PC-3 (cell line): ENCODE measurements at regions not wholly inside any gene's neighbourhood (a gene's known extent, or its start where the extent isn't known, plus 50 kb on each side); places are given as distances from the start of the nearest gene placed in this dataset.

Experiments
- ATAC-seq: fragments of 200-7000 bp; cut with Tn5 transposase; 2 replicates; pipeline ENCODE4 v1.9.1; 2020; ENCODE audit warnings: mild to moderate bottlenecking, moderate library complexity
- BruUV-seq: library from RNA; stranded (reverse); fragments of 400-500 nt; replicated peaks from 2 replicates; lab custom pipeline; 2021; lab: Mats Ljungman, UMichigan
- CTCF ChIA-PET: fragments of 300-600 bp; sonication (Branson Sonifier 250); formaldehyde crosslinking; loops from one replicate; lab custom pipeline; 2022; ENCODE audit warnings: antibody characterized with exemption; lab: Charles Lee
- POLR2A ChIA-PET: fragments of 300-600 bp; sonication (Branson Sonifier 250); formaldehyde crosslinking; loops from one replicate; lab custom pipeline; 2022; ENCODE audit warnings: antibody characterized with exemption; ENCODE audit not compliant: unreplicated experiment; lab: Charles Lee
- DNase-seq: peaks from one replicate; pipeline ENCODE4 v3.0.0-alpha.2; 2015
- H2AFZ ChIP-seq: fragments of 300-600 bp; sonication (generic); 2 replicates; pipeline ENCODE4 v1.6.0; 2016; ENCODE audit warnings: antibody characterized with exemption, low read length
- H3F3A ChIP-seq: fragments of 300-600 bp; sonication (generic); one replicate; pipeline ENCODE4 v1.6.0; 2017; ENCODE audit warnings: antibody characterized with exemption, low read length, control low read depth, mild to moderate bottlenecking; ENCODE audit not compliant: unreplicated experiment
- H3K27ac ChIP-seq: fragments of 300-600 bp; sonication (generic); 2 replicates; pipeline ENCODE4 v1.5.1; 2016; ENCODE audit warnings: mild to moderate bottlenecking, low read length
- H3K27me3 ChIP-seq: fragments of 300-600 bp; sonication (generic); 2 replicates; pipeline ENCODE4 v1.6.1; 2016; ENCODE audit warnings: low read length, mixed read lengths
- H3K36me3 ChIP-seq: fragments of 300-600 bp; sonication (generic); 2 replicates; pipeline ENCODE4 v1.6.1; 2016; ENCODE audit warnings: low read depth, mixed run types, low read length, mixed read lengths
- H3K4me1 ChIP-seq: fragments of 300-600 bp; sonication (generic); 2 replicates; pipeline ENCODE4 v1.5.1; 2016; ENCODE audit warnings: low read length; ENCODE audit not compliant: insufficient read depth
- H3K4me2 ChIP-seq: fragments of 300-600 bp; sonication (generic); 2 replicates; pipeline ENCODE4 v1.6.0; 2016; ENCODE audit warnings: low read length
- H3K4me3 ChIP-seq: fragments of 300-600 bp; sonication (generic); 2 replicates; pipeline ENCODE4 v1.5.1; 2016; ENCODE audit warnings: mild to moderate bottlenecking, low read length, mixed read lengths
- H3K79me2 ChIP-seq: fragments of 300-600 bp; sonication (generic); 2 replicates; pipeline ENCODE4 v1.6.1; 2017; ENCODE audit warnings: low read length, mixed read lengths
- H3K9ac ChIP-seq: fragments of 300-600 bp; sonication (generic); 2 replicates; pipeline ENCODE4 v1.6.0; 2016; ENCODE audit warnings: mild to moderate bottlenecking, low read length
- H3K9me2 ChIP-seq: fragments of 300-600 bp; sonication (generic); replicated peaks from 2 replicates; pipeline ENCODE4 v1.6.1; 2016; ENCODE audit warnings: mixed run types, low read length, mixed read lengths
- H3K9me3 ChIP-seq: fragments of 300-600 bp; sonication (generic); 2 replicates; pipeline ENCODE4 v1.6.1; 2016; ENCODE audit warnings: low read length, mixed read lengths
- H4K20me1 ChIP-seq: fragments of 300-600 bp; sonication (generic); 2 replicates; pipeline ENCODE4 v1.6.1; 2016; ENCODE audit warnings: low read length, mixed read lengths
- EZH2 ChIP-seq: fragments of 300-600 bp; sonication (generic); IDR thresholded peaks from one replicate; pipeline ENCODE4 v1.6.1; 2017; ENCODE audit warnings: antibody characterized with exemption, mild to moderate bottlenecking, low read length; ENCODE audit not compliant: unreplicated experiment
- EZH2phosphoT487 ChIP-seq: fragments of 300-600 bp; sonication (generic); IDR thresholded peaks from 2 replicates; pipeline ENCODE4 v1.6.1; 2018; ENCODE audit warnings: mild to moderate bottlenecking, antibody characterized with exemption, low read length, borderline replicate concordance
- intact Hi-C: fragments of 100-400 bp; cut with micrococcal nuclease; formaldehyde crosslinking; loops from 2 replicates; pipeline ENCODE4 v1.9.0; 2023
- TF ChIP-seq, protein P1 (sequence below): fragments of 300-600 bp; sonication (generic); conservative IDR thresholded peaks from 2 replicates; pipeline ENCODE4 v1.5.1; 2017; ENCODE audit warnings: antibody characterized with exemption, low read depth, mild to moderate bottlenecking, low read length

DNA sequence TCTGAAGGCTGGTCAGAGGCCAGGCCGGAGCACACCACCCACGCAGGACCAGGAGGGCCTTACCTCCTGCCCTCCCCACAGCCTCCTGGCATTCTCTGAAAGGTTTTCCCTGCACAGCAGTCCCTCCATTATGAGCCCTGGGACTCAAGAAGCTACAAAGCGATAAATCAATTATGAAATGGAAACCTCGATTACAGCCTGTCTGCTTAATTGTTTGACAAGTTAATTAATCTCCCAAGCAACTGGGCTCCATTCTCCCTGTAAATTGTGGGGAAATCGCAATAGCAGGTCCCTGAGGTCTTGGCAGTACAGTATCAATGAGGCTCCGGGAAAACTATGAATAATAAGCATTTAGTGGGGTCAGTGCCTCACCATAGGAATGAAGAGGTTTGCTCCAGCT lies 683.5 kb downstream of the NTRK3 start:
- no peaks in the 10 kb centered on the region for H3K36me3 ChIP-seq
- no peaks in the 10 kb centered on the region for H3K27me3 ChIP-seq
- H3K9ac ChIP-seq = no peak overlapping the region
- intact Hi-C loops = no loop called here
- BruUV-seq = no TSS peak
- no peaks in the 10 kb centered on the region for H3K79me2 ChIP-seq
- no peaks in the 10 kb centered on the region for H3K9me3 ChIP-seq
- no peaks in the 10 kb centered on the region for H4K20me1 ChIP-seq
- TF ChIP-seq, protein P1, sequence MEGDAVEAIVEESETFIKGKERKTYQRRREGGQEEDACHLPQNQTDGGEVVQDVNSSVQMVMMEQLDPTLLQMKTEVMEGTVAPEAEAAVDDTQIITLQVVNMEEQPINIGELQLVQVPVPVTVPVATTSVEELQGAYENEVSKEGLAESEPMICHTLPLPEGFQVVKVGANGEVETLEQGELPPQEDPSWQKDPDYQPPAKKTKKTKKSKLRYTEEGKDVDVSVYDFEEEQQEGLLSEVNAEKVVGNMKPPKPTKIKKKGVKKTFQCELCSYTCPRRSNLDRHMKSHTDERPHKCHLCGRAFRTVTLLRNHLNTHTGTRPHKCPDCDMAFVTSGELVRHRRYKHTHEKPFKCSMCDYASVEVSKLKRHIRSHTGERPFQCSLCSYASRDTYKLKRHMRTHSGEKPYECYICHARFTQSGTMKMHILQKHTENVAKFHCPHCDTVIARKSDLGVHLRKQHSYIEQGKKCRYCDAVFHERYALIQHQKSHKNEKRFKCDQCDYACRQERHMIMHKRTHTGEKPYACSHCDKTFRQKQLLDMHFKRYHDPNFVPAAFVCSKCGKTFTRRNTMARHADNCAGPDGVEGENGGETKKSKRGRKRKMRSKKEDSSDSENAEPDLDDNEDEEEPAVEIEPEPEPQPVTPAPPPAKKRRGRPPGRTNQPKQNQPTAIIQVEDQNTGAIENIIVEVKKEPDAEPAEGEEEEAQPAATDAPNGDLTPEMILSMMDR = no peak
- TF ChIP-seq EZH2phosphoT487 (no peak), EZH2 (no peak)
- no peak overlapping the region for H2AFZ ChIP-seq
- ATAC-seq = no peak
- no peak overlapping the region for H3K4me3 ChIP-seq
- no peaks in the 10 kb centered on the region for H3K9me2 ChIP-seq
- no peak overlapping the region for H3K27ac ChIP-seq
- H3K4me2 ChIP-seq = no peak overlapping the region
- ChIA-PET POLR2A (no interaction called here), CTCF (no interaction called here)
- no peak for DNase-seq
- H3F3A ChIP-seq = no peaks in the 10 kb centered on the region
- H3K4me1 ChIP-seq = peaks cover 35% of the 10 kb centered on the region

DNA sequence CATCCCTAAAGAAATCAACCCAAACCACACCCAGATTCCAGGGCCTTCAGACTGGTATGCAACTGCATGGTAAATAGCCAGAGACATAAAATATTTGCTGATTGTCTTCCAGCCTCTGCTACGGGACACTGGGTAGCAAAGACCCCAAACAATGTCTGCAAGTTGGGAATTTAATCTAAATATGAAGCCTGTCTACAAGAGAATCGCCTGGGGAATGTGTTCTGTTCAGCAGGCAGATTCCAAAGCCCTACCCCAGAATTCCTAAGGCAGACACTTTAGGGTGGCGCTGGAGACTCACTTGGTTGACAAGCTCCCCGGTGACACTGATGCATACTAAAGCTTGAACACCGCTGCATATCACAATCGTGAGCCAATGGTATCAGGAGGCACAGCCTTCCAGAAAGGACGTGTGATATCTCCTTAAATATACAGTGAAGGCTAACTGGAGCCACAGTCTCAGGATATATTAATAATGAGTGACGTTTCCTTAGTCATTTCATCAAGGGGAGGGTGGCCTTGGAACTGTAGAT lies 684.1 kb downstream of the NTRK3 start:
- Histone ChIP-seq H2AFZ (no peak overlapping the region), H3K27me3 (no peaks in the 10 kb centered on the region), H3K79me2 (no peaks in the 10 kb centered on the region), H3K27ac (no peak overlapping the region), H3K9me3 (no peaks in the 10 kb centered on the region), H3K4me1 (peaks cover 34% of the 10 kb centered on the region), H3K36me3 (no peaks in the 10 kb centered on the region), H3K4me2 (no peak overlapping the region), H3K4me3 (no peak overlapping the region), H3K9me2 (no peaks in the 10 kb centered on the region), H3F3A (no peaks in the 10 kb centered on the region), H3K9ac (no peak overlapping the region), H4K20me1 (no peaks in the 10 kb centered on the region)
- POLR2A ChIA-PET = no interaction called here
- CTCF ChIA-PET = no interaction called here
- intact Hi-C loops = no loop called here
- no peak for TF ChIP-seq EZH2phosphoT487
- TF ChIP-seq EZH2 = no peak
- TF ChIP-seq, protein P1 = no peak
- ATAC-seq (no peak), DNase-seq (peak; percentile 21)
- BruUV-seq = no TSS peak

DNA sequence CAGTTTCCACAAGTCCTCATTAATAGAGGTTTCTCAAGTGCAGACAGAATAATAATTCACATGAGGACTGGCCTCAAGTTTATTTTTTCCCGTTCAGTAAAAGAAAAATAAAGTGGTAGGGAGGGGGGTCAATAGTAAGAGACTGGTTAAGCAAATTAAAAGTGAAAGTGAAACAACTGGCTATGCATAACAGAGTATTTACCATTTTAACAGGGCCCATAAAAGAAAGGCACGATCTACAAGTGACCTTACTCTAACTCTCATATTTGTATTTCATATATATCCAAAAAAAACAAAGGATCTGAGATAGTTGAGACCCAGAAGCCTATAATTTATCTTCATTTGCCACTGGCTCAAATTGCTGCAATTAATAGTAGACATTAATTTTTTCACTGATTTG lies 686.3 kb downstream of the NTRK3 start:
- Histone ChIP-seq H3K36me3 (no peaks in the 10 kb centered on the region), H2AFZ (no peak overlapping the region), H3K4me3 (peak overlapping the region; percentile 46; the same call in 1 of the 2 replicates), H3K9me3 (no peaks in the 10 kb centered on the region), H4K20me1 (no peaks in the 10 kb centered on the region), H3K4me2 (peak overlapping the region; percentile 53), H3K9ac (no peak overlapping the region), H3K9me2 (no peaks in the 10 kb centered on the region), H3F3A (no peaks in the 10 kb centered on the region), H3K4me1 (peaks cover 29% of the 10 kb centered on the region), H3K27me3 (no peaks in the 10 kb centered on the region), H3K79me2 (no peaks in the 10 kb centered on the region), H3K27ac (peak overlapping the region; percentile 53)
- TF ChIP-seq EZH2 (no peak), EZH2phosphoT487 (no peak)
- TF ChIP-seq, protein P1 = no peak
- POLR2A ChIA-PET = no interaction called here
- no TSS peak for BruUV-seq
- DNase-seq (peak; percentile 23), ATAC-seq (no peak)
- CTCF ChIA-PET = no interaction called here
- intact Hi-C loops = no loop called here
